GM21526 (cell line): ENCODE measurements at regions not wholly inside any gene's neighbourhood (a gene's known extent, or its start where the extent isn't known, plus 50 kb on each side); places are given as distances from the start of the nearest gene placed in this dataset.

Source experiments
- ATAC-seq: cut with Tn5 transposase; IDR thresholded peaks from one replicate; pipeline ENCODE4 v1.9.1; 2021; ENCODE audit warnings: moderate library complexity; ENCODE audit not compliant: unreplicated experiment, low FRiP score

DNA sequence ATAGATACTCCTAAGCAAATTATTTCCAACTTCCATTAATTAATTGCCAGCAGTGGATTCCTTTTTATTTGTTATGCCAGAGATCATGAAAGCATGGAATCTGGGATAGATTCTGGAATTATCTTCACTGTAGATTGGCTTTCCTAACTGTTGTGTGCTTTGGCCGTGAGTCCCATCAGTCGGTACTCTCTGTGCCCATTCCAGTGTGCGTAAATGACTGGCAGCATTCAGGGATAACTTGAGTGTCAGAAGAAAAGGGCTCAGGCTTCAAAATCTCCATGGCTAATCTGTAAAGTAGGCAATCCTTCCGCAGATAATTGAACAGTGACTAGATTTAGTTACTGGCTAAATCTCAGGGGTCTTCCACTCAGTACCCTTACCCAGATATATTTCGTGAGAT, 76.8 kb upstream of the TMEM164 start:
- no peak for ATAC-seq

DNA sequence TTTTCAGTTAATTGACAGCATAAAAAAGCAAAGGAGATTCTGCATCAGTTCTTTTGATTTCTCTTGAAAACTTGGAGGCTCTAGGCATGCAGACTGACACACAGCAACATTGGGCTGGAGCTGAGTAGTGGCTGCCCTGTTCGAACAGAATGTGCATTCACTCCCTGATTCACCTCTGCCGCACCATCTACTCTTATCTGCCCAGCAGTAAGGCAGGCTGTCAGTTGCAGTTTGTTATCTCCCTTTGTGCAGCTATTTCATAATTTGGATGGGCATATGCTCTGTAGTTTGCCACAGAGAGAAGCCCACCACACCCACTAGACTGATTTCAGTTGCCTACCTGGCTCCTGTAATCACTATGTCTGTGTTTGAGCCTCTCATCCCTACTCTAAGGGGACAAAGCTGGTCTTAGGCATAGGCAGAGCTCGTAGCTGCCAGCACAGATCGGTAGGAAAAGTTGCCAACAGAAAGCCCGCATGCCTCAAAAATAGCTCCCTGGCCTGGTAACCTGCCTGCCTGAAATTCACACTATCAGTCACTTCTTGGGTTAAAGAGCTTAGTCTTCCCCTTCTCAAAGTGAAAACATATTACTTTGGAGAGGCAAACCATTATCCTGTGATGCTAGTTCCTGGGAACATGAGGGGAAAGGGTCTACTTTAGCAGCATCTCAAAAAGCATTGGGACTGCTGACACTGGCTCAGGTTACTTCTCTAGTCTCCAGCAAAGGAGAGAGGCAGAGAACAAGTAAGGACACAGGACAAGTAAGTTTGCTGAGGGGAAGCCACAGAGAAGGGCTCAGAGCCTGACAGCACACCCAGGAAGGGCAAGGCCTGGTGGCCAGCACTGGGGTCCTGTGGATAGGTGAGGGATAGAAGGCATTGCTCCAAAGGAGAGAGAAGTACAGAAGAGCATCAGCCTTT, 75.9 kb upstream of the TMEM164 start:
- ATAC-seq, result no peak

DNA sequence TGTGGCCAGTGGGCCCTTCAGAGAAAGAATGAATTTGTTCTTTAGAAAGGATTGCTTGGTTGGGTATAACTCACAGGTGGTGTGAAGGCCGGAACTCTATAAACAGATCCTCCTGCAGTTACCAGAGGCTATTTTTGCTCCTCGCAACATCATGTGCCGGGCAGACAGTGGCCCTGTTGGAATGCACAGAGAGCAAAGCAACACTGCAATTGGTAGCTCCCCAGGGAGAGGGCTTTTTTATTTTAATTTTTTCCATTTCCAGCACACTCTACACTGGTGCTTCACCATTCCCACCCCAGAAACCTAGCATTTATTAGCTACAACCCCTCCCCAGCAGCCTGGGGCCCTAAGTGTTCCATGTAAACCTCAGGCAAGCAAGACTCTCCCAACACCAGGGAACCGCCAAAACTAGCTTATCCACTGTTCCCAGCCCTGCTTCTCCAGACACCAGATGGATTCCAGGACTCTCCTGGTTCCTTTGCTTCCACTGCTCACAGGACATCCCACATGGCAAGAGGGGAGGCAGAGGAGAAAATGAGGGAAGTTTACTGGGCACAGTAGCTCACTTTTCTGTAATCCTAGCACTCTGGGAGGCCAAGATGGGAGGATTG, 75.1 kb upstream of the TMEM164 start:
- no peak for ATAC-seq

DNA sequence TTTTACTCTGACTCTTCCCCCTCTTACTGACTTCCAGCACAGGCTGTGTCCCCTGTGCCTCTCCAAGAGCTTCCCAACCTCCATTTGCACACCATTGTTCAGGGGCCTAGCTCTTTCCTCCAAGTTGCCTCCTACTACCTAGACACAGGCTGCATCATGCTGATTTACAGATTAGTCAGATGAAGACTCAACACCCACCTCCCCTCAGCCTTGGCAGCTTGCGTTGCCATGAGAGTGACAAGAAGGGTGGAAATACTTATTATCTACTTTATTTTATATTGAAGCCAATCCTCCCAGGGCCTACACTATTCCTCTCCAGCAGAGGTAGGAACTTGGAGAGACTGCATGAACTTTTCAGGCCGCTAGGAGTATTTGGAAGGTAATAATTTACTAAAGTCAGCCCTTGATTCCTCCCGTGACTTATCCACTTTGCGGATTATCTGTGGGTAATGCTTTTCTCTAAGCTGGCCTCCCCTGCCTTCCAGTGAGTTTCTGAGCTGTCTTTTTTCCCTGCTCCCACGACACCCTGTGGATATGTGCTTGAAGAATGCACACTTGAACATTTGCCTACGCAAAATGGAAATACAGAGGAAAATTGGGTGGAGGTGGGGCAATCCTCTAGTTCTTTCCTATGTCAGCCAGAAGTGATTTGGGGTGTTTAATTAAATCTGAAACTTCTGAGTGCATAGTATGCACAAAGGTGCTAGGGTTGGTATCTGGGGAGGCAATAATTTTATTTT, 74.1 kb upstream of the TMEM164 start:
- no peak for ATAC-seq

DNA sequence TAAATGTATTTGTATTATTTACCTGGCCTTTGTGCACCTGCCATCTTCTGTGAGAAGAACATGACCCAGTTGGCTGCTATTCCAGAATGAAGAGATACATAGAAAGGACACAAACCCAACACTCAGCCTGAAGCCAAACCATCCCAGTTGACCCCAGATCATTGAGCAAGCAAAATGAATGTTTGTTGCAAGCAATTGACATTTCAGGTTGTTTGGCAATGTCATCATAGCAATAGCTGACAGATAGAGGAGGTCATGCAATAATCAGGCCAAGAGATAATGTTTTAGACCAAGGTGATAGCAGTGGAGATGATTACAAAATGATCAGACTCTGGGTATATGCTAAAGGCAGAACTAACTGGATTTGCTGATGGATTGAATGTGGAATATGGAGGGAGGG, 71.2 kb upstream of the TMEM164 start:
- ATAC-seq, result no peak

DNA sequence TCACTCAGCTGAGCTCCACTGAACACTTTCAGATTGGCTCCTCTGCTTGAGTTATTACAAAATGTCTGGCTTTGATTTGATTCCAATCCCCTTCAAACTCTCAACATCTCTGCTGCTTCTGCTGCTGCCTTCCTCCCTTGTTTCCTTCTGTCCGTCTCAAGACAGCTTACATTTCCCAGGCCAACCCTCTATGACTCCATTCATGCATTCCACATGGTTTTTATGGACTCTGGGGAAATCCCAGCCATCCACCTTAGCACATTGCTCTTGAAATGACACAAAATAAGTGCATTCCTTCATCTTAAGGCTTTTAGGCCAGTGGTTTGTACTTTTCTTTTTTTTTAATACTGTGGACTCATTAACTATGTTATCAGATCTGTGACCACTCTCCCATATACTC, 68.5 kb upstream of the TMEM164 start:
- no peak for ATAC-seq

DNA sequence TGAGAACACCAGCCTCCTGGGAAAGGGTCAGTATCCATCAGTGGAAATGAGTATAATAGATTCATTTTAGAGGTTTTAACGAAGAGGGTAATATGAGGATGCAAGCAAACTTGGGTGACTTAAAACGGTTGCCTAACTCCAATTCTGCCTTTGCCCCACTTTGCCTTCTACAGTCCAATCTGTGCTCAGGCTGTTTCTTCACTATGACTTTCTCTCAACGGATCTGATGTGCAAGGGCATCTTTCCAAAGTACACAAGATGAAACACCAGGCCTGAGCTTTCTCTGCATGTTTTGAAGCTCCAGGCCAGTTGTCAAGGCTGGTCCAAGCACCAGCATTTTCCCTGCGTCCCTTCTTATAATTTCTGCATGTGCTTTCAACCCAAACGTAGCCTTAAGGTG, 68.0 kb upstream of the TMEM164 start:
- ATAC-seq, result no peak

DNA sequence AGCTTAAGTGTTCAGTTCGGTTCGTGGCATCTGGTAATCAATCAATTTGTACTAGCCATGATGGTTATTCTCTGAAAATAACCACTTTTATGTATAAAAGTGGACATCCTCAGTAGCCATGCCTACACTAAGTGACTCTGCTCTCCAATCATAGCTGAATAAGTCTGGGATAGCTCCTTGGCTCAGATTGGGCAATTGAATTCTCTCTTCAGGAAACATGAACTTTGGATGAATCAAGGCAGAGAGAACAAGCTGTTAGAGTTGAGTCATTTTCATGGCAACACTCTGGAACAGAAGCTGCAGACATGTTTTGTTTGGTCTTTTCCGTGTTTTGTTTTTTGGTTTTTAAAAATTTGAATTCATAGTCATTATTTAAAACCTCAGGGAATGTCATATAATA, 66.8 kb upstream of the TMEM164 start:
- no peak for ATAC-seq

DNA sequence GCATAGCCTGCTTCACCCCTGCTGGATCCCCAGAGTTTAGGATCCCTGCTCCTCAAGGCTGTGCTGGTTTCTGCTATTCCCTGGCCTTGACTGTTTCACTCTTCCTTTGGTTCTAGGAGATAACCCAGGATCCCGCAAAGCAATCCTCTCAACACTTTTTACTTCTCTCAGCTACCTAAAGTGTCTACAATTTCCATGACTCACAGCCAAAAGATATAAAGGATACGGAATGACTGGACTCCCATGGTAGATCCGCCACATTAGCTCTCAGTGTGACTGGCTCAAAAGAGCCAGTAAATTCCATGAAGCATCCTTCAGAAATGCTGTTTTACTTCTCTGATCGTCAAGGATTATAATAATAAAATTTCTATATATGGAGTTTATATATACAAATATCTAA, 66.3 kb upstream of the TMEM164 start:
- ATAC-seq, result no peak

DNA sequence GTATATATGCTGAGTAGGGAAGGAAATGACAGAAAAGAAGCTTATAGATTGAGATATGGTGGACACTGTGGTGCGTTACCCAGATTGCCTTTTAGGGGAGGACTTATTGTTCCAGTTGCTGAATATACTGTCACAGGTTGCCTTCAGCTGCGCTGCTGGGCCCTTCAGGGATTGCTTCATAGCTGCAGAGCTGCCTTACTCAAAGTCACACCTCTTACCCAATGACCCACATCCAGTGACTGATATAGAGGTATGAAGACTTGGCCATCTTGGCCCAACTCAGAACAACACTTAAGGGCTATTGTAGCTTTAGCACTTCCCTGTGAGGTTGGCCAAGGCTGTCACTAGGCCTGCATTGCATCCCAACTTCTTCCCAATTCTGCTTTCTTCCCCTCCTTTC, 63.4 kb upstream of the TMEM164 start:
- no peak for ATAC-seq

DNA sequence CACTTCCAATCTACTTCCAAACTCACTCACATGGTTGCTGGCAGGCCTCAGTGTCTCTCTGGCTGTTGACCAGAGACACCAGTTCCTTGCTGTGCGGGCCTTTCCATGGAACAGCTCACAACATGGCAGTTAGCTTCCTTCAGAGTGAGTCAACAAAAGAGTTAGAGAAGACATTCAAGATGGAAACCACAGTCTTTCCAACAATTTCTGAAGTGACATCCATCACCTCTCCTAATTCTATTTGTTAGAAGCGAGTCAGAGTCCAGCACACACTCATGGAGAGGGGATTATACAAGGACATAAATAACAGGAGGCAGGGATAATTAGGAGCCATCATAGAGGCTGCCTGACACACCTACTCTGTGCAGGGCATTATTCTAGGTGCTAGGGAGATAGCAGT, 62.5 kb upstream of the TMEM164 start:
- no peak for ATAC-seq

DNA sequence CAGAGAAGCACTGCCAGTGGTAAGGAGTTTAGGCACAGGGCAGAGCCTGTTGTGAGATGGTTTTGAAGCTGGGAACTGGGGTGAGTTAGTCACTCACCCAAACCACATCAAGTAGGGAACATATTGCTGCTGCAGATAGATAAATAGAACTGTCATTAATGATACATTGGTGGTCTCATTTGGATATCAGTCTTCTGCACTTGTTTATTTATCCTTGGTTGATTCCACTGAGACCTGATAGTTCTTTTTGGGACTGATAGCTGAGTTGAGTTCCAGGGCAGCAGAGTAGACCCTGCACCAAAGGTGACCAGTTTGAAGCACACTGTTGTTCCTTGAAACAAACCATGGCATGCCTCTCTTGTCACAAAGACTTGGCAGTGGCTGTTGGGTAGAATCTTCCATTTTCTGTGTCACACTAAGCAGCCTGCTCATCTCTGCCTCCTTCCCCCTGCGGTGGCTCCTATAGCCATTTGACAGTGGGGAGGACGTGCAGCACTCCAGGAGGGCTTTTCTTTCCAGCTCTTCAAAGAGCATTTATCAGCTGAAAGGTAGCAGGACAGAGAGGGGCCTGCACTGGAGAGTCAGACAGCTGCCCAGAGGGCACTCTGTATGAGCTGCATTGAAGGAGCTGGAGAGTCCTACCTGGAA, 59.7 kb upstream of the TMEM164 start:
- no peak for ATAC-seq

DNA sequence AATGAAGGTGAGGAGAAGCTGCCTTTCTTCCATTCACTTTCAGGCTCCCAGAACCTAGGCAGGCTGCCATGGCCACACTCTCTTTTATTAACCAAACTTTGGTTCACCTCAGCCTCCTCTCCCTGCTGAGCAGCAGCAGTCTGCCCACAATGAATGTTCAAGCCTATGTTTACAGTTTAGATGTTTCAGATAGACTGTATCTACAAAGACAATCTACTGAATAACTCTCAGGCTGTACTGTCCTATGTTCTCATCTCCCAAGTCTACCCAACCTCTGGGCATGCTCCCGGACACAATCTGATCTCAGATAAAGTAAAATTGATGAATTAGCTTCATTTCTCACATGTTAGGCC, 59.2 kb upstream of the TMEM164 start:
- ATAC-seq, result no peak

DNA sequence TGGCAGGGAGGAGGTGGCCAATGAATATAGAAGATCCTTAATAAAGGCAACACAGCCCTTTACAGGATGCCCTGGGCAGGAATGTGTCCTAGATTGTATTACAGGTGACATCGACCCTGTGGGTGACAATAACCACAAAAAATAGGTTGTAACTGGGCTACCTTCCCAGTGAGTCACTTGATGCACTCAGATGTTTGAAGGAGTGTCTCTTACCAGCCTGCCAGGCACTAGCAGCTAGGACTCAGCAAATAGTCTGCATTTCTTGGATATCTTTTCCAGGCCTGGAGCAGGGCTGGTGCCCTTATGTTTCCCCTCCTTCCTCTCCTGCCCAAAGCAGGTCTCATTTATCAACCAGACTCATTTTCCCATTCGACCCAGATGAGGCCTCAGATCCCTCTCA, 50.9 kb upstream of the TMEM164 start:
- no peak for ATAC-seq

DNA sequence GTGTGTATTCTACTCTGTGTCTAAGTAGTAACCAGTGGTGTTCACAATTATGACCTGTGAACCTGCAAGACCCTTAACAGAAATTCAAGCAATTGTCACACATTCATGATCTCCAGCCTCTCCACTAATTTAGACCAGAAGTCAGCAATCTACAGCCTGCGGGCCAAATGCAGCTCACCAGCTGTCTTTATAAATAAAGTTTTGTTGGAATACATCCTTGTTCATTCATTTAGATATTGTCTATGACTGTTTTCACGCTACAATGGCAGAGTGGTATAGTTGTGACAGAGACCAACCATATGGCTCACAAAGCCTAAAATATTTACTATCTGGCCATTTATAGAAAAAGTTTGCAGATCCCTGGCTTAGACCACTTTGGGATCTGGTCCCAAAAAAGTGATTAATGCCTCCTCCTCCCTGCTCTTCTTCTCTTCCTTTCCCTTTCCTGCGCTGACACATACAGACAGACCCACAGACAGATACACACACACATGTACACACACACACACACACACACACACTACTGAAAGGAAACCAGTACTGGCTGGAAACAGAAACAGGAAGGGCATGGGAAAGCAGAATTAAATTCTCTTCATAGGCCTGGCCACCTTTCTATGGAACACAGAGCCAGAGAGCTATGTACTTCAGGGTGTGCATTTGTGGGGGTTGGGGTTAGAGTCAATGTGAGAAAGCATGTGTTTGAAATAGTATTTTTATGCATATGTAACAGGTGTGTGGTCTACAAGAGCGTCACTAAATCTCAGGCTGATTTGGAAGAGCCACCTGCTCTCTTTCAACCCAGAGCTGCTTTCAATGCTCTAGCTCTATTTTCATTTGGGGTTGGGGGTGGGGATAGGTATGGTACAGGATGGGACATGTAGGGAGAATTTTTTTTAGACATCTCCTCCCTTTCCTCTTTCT, 49.7 kb upstream of the TMEM164 start:
- ATAC-seq, result peak; percentile 82
